Gastrocnemius medialis (tissue), 4 donors: ENCODE measurements at regions not wholly inside any gene's neighbourhood (a gene's known extent, or its start where the extent isn't known, plus 50 kb on each side); places are given as distances from the start of the nearest gene placed in this dataset.

Experiments
- POLR2A ChIP-seq, 2 donors: fragments of 450-650 bp; IDR thresholded peaks; one replicate each; pipeline ENCODE4 v1.6.1; 2017; ENCODE audit warnings: antibody characterized with exemption in 2 of 2, mild to moderate bottlenecking in 2 of 2, moderate library complexity in 2 of 2
- TF ChIP-seq, protein P1 (sequence below), 5 experiments: fragments of 450-650 bp in 3 of 5; fragments of 200-600 bp in 2 of 5; sonication (generic) in 2 of 5; IDR thresholded peaks in 4 of 5; conservative IDR thresholded peaks in 1 of 5; 1 replicate in 4 of 5; 2 replicates in 1 of 5; pipeline ENCODE4 v1.5.1; 2016 to 2019; ENCODE audit warnings: antibody characterized with exemption in 5 of 5, mild to moderate bottlenecking in 3 of 5, moderate library complexity in 3 of 5

DNA sequence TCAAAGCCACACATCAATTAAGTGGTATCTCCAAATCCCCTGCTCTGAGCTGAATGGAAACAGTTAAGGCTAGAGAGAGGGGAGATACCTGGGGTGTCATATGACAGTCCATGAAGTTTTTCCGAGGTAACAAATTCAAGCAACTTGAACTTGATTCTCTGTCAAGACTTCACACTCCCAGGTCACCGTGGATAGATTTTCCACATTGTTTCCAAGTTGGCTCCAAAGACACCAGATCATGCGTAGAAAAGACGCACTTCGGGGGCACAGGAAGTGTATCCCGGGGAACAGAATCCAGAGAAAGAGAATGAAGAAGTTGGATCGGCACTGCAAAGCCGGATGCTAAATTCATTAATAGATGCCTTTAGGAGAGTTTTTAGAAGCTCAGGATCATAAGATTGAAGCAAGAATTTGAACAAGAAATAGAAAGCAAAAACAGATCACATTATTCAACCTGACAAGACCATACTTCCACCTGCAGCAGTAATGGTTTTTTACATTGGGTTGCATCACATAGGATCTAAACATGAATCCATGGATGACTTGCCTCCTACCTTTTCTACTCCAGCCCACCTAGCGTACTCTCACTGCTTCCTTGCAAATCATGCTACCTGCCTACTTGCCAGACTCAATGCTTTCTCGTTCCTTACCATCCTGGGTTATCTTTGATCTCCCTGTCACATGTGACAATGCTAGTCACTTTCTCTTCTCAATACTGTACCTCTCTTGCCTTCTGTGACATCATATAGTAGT is 253.0 kb upstream of the ADAMTS9 start:
- no peak for TF ChIP-seq POLR2A (IDR thresholded peaks at IDR 0.05)
- TF ChIP-seq, protein P1, sequence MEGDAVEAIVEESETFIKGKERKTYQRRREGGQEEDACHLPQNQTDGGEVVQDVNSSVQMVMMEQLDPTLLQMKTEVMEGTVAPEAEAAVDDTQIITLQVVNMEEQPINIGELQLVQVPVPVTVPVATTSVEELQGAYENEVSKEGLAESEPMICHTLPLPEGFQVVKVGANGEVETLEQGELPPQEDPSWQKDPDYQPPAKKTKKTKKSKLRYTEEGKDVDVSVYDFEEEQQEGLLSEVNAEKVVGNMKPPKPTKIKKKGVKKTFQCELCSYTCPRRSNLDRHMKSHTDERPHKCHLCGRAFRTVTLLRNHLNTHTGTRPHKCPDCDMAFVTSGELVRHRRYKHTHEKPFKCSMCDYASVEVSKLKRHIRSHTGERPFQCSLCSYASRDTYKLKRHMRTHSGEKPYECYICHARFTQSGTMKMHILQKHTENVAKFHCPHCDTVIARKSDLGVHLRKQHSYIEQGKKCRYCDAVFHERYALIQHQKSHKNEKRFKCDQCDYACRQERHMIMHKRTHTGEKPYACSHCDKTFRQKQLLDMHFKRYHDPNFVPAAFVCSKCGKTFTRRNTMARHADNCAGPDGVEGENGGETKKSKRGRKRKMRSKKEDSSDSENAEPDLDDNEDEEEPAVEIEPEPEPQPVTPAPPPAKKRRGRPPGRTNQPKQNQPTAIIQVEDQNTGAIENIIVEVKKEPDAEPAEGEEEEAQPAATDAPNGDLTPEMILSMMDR (IDR thresholded peaks at IDR 0.05 in 4 of 5, conservative IDR thresholded peaks at IDR 0.05 in 1 of 5) = no peak
